ENCODE measurements at regions not wholly inside any gene's neighbourhood (a gene's known extent, or its start where the extent isn't known, plus 50 kb on each side); places are given as distances from the start of the nearest gene placed in this dataset.

DNA sequence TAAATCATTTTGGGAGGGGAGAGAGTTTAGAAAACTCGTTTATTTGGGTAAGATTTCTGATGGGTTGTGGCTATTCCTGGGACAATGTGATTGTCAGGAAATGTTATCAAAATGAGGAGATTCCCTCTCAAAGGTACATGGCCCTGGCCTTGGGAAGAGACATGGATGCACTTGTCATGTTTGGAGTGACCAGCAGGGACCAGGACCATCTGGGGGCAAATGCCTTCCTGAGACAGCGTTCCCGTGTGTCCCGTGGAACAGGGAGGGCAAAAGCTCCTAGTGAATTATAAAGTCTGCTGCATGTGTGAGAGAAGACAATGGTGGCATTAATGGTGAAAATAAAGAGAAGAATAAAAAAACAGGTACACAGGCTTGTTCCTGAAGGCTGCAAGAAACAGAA, 317.3 kb downstream of the ZNF536 start:
- no peak overlapping the region for H2AFZ ChIP-seq (replicated peaks)
- peaks cover 54% of the 10 kb centered on the region for H3K4me1 Mint-ChIP-seq
- H3K9me3 Mint-ChIP-seq, result no peaks in the 10 kb centered on the region
- H3K27ac Mint-ChIP-seq, result no peak overlapping the region
- H3K9ac ChIP-seq, result no peak overlapping the region
- no peak overlapping the region for H3K4me3 ChIP-seq
- H3F3A ChIP-seq (ENCODE audit: low read depth), result no peaks in the 10 kb centered on the region
- H3K4me2 ChIP-seq, result no peak overlapping the region
- H3K36me3 ChIP-seq, result no peaks in the 10 kb centered on the region
- TF ChIP-seq, protein P1, sequence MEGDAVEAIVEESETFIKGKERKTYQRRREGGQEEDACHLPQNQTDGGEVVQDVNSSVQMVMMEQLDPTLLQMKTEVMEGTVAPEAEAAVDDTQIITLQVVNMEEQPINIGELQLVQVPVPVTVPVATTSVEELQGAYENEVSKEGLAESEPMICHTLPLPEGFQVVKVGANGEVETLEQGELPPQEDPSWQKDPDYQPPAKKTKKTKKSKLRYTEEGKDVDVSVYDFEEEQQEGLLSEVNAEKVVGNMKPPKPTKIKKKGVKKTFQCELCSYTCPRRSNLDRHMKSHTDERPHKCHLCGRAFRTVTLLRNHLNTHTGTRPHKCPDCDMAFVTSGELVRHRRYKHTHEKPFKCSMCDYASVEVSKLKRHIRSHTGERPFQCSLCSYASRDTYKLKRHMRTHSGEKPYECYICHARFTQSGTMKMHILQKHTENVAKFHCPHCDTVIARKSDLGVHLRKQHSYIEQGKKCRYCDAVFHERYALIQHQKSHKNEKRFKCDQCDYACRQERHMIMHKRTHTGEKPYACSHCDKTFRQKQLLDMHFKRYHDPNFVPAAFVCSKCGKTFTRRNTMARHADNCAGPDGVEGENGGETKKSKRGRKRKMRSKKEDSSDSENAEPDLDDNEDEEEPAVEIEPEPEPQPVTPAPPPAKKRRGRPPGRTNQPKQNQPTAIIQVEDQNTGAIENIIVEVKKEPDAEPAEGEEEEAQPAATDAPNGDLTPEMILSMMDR (IDR thresholded peaks at IDR 0.05), result peak; percentile 24
- TF ChIP-seq EZH2phosphoT487 (IDR thresholded peaks at IDR 0.05) (no peak), EZH2 (IDR thresholded peaks at IDR 0.05) (no peak)
- H3K9me3 ChIP-seq (ENCODE audit: low read depth), result no peaks in the 10 kb centered on the region
- no peak overlapping the region for H3K4me3 Mint-ChIP-seq
- H3K4me1 ChIP-seq, result peaks cover 28% of the 10 kb centered on the region
- DNase-seq (ENCODE audit: low spot score), result no peak
- H3K27ac ChIP-seq, result no peak overlapping the region
- H3K36me3 Mint-ChIP-seq, result no peaks in the 10 kb centered on the region
- no peaks in the 10 kb centered on the region for H3K79me2 ChIP-seq (ENCODE audit: low read depth)
- H3K27me3 ChIP-seq, result peaks cover 18% of the 10 kb centered on the region
- peaks cover 12% of the 10 kb centered on the region for H3K27me3 Mint-ChIP-seq (ENCODE audit: insufficient read depth, low read depth)
- no peaks in the 10 kb centered on the region for H4K20me1 ChIP-seq (ENCODE audit: low read depth)

DNA sequence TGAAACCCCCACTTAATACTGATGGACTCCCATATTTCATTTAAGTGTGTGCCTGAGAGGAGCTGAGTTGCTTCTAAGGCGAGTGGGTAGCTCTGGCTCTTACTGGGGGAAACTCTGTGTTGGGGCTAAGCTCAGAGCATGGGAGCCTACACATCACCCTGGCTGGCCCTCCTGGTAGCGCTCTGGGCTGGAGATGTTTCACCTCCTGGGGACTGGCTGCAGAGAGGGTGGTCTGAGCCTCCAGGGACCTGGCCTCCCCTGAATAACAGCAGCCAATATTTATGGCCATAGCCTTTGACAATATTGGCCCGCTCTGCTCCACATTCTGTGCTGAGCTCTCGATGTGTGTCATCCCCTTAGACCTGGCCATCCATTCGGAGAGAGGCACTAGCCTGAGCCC, 316.5 kb downstream of the ZNF536 start:
- Histone ChIP-seq H3K4me1 (peaks cover 28% of the 10 kb centered on the region), H3K4me3 (no peak overlapping the region), H3K36me3 (no peaks in the 10 kb centered on the region), H3F3A (ENCODE audit: low read depth) (no peaks in the 10 kb centered on the region), H4K20me1 (ENCODE audit: low read depth) (no peaks in the 10 kb centered on the region), H3K79me2 (ENCODE audit: low read depth) (no peaks in the 10 kb centered on the region), H3K4me2 (no peak overlapping the region), H3K27ac (no peak overlapping the region), H3K27me3 (peaks cover 18% of the 10 kb centered on the region), H3K9ac (no peak overlapping the region), H3K9me3 (ENCODE audit: low read depth) (no peaks in the 10 kb centered on the region), H2AFZ (replicated peaks) (no peak overlapping the region)
- TF ChIP-seq EZH2phosphoT487 (IDR thresholded peaks at IDR 0.05) (no peak), EZH2 (IDR thresholded peaks at IDR 0.05) (no peak)
- TF ChIP-seq, protein P1 (IDR thresholded peaks at IDR 0.05), result no peak
- peaks cover 11% of the 10 kb centered on the region for H3K27me3 Mint-ChIP-seq (ENCODE audit: insufficient read depth, low read depth)
- no peaks in the 10 kb centered on the region for H3K36me3 Mint-ChIP-seq
- H3K4me1 Mint-ChIP-seq, result peaks cover 51% of the 10 kb centered on the region
- no peak overlapping the region for H3K4me3 Mint-ChIP-seq
- H3K27ac Mint-ChIP-seq, result no peak overlapping the region
- H3K9me3 Mint-ChIP-seq, result no peaks in the 10 kb centered on the region
- no peak for DNase-seq (ENCODE audit: low spot score)

- Histone ChIP-seq H3K9ac (no peak overlapping the region), H3K36me3 (no peaks in the 10 kb centered on the region), H3K79me2 (ENCODE audit: low read depth) (no peaks in the 10 kb centered on the region), H3K27ac (no peak overlapping the region), H4K20me1 (ENCODE audit: low read depth) (no peaks in the 10 kb centered on the region), H2AFZ (replicated peaks) (no peak overlapping the region), H3F3A (ENCODE audit: low read depth) (no peaks in the 10 kb centered on the region), H3K9me3 (ENCODE audit: low read depth) (no peaks in the 10 kb centered on the region), H3K4me1 (peaks cover 18% of the 10 kb centered on the region), H3K27me3 (peaks cover 16% of the 10 kb centered on the region), H3K4me3 (no peak overlapping the region), H3K4me2 (no peak overlapping the region)
- no peak overlapping the region for H3K27ac Mint-ChIP-seq
- H3K4me3 Mint-ChIP-seq, result no peak overlapping the region
- H3K27me3 Mint-ChIP-seq (ENCODE audit: insufficient read depth, low read depth), result peaks cover 9% of the 10 kb centered on the region
- TF ChIP-seq EZH2phosphoT487 (IDR thresholded peaks at IDR 0.05), result no peak
- TF ChIP-seq, protein P1 (IDR thresholded peaks at IDR 0.05), result no peak
- no peak for TF ChIP-seq EZH2 (IDR thresholded peaks at IDR 0.05)
- peaks cover 40% of the 10 kb centered on the region for H3K4me1 Mint-ChIP-seq
- no peak for DNase-seq (ENCODE audit: low spot score)
- no peaks in the 10 kb centered on the region for H3K9me3 Mint-ChIP-seq
- H3K36me3 Mint-ChIP-seq, result no peaks in the 10 kb centered on the region
Measured at GRCh38 chr19:30686826-30687566, 314.8 kb downstream of the ZNF536 start.

Data from neural progenitor cell (in vitro differentiated cells).